ENCODE measurements at regions not wholly inside any gene's neighbourhood (a gene's known extent, or its start where the extent isn't known, plus 50 kb on each side); places are given as distances from the start of the nearest gene placed in this dataset.

GRCh38 chr3:67290438-67290837 is 292.3 kb downstream of the KBTBD8 start:
- DNase-seq = no peak

- no peak for DNase-seq
These were observed 293.5 kb downstream of the KBTBD8 start for GRCh38 chr3:67291287-67292252.

GRCh38 chr3:67292356-67293121 is 294.4 kb downstream of the KBTBD8 start:
- DNase-seq = no peak

- DNase-seq = no peak
These were observed 296.2 kb downstream of the KBTBD8 start for GRCh38 chr3:67294341-67294740.

GRCh38 chr3:67296039-67296892 is 298.2 kb downstream of the KBTBD8 start:
- DNase-seq = no peak

- DNase-seq = no peak
These were observed 299.8 kb downstream of the KBTBD8 start for GRCh38 chr3:67297715-67298475.

GRCh38 chr3:67301556-67301955 is 303.4 kb downstream of the KBTBD8 start:
- no peak for DNase-seq

GRCh38 chr3:67302489-67302888 is 304.4 kb downstream of the KBTBD8 start:
- DNase-seq = no peak

GRCh38 chr3:67305160-67305559 is 307.1 kb downstream of the KBTBD8 start:
- DNase-seq = no peak

- no peak for DNase-seq
These were observed 307.8 kb downstream of the KBTBD8 start for GRCh38 chr3:67305922-67306321.

- DNase-seq = no peak
These were observed 313.3 kb downstream of the KBTBD8 start for GRCh38 chr3:67311440-67311839.

- no peak for DNase-seq
These were observed 314.0 kb downstream of the KBTBD8 start for GRCh38 chr3:67312155-67312554.

GRCh38 chr3:67318162-67318561 is 320.1 kb downstream of the KBTBD8 start:
- DNase-seq = no peak

GRCh38 chr3:67324554-67324953 is 326.4 kb downstream of the KBTBD8 start:
- no peak for DNase-seq
